ENCODE measurements at regions not wholly inside any gene's neighbourhood (a gene's known extent, or its start where the extent isn't known, plus 50 kb on each side); places are given as distances from the start of the nearest gene placed in this dataset.

- no peak for DNase-seq
These were observed 604.8 kb upstream of the IGFBP3 start for GRCh38 chr7:46525876-46526275.

GRCh38 chr7:46524350-46524749 is 603.3 kb upstream of the IGFBP3 start:
- DNase-seq: no peak

- no peak for DNase-seq
These were observed 601.4 kb upstream of the IGFBP3 start for GRCh38 chr7:46522354-46522906.

GRCh38 chr7:46518713-46519112 is 597.6 kb upstream of the IGFBP3 start:
- no peak for DNase-seq

- DNase-seq: no peak
These were observed 594.9 kb upstream of the IGFBP3 start for GRCh38 chr7:46515844-46516590.

GRCh38 chr7:46513447-46513848 is 592.4 kb upstream of the IGFBP3 start:
- no peak for DNase-seq

GRCh38 chr7:46512891-46513413 is 591.9 kb upstream of the IGFBP3 start:
- DNase-seq: no peak

- no peak for DNase-seq
These were observed 590.6 kb upstream of the IGFBP3 start for GRCh38 chr7:46511442-46512215.

- no peak for DNase-seq
These were observed 587.5 kb upstream of the IGFBP3 start for GRCh38 chr7:46508583-46508982.

GRCh38 chr7:46507560-46507959 is 586.5 kb upstream of the IGFBP3 start:
- DNase-seq: no peak

GRCh38 chr7:46494441-46494840 is 573.4 kb upstream of the IGFBP3 start:
- no peak for DNase-seq

GRCh38 chr7:46494028-46494427 is 573.0 kb upstream of the IGFBP3 start:
- no peak for DNase-seq

GRCh38 chr7:46493196-46493595 is 572.1 kb upstream of the IGFBP3 start:
- no peak for DNase-seq

GRCh38 chr7:46492466-46492865 is 571.4 kb upstream of the IGFBP3 start:
- no peak for DNase-seq

- no peak for DNase-seq
These were observed 569.3 kb upstream of the IGFBP3 start for GRCh38 chr7:46490406-46490805.

- no peak for DNase-seq
These were observed 568.0 kb upstream of the IGFBP3 start for GRCh38 chr7:46489106-46489505.

- no peak for DNase-seq
These were observed 567.5 kb upstream of the IGFBP3 start for GRCh38 chr7:46488607-46489006.

- no peak for DNase-seq
These were observed 565.5 kb upstream of the IGFBP3 start for GRCh38 chr7:46486256-46487206.

GRCh38 chr7:46485481-46486065 is 564.5 kb upstream of the IGFBP3 start:
- no peak for DNase-seq

GRCh38 chr7:46484906-46485305 is 563.8 kb upstream of the IGFBP3 start:
- no peak for DNase-seq

GRCh38 chr7:46480619-46481018 is 559.5 kb upstream of the IGFBP3 start:
- peak; percentile 0 for DNase-seq

GRCh38 chr7:46479680-46480079 is 558.6 kb upstream of the IGFBP3 start:
- no peak for DNase-seq

All from midbrain (tissue), 1 donor.